H7 (cell line): ENCODE measurements at regions not wholly inside any gene's neighbourhood (a gene's known extent, or its start where the extent isn't known, plus 50 kb on each side); places are given as distances from the start of the nearest gene placed in this dataset.

Source experiments
- DNase-seq: peaks from one replicate; pipeline ENCODE4 v3.0.0; 2012
- H3K27me3 ChIP-seq: 2 replicates; pipeline ENCODE4 v1.6.0; 2011; ENCODE audit warnings: mild to moderate bottlenecking, low read length; ENCODE audit not compliant: control insufficient read depth, insufficient read depth
- H3K36me3 ChIP-seq: replicated peaks from 2 replicates; pipeline ENCODE4 v1.5.1; 2011; ENCODE audit warnings: low read length; ENCODE audit not compliant: control insufficient read depth, insufficient read depth
- H3K4me3 ChIP-seq: 2 replicates; pipeline ENCODE4 v1.5.1; 2011; ENCODE audit warnings: low read depth, mild to moderate bottlenecking, control low read depth, low read length, moderate library complexity; ENCODE audit not compliant: insufficient read depth

DNA sequence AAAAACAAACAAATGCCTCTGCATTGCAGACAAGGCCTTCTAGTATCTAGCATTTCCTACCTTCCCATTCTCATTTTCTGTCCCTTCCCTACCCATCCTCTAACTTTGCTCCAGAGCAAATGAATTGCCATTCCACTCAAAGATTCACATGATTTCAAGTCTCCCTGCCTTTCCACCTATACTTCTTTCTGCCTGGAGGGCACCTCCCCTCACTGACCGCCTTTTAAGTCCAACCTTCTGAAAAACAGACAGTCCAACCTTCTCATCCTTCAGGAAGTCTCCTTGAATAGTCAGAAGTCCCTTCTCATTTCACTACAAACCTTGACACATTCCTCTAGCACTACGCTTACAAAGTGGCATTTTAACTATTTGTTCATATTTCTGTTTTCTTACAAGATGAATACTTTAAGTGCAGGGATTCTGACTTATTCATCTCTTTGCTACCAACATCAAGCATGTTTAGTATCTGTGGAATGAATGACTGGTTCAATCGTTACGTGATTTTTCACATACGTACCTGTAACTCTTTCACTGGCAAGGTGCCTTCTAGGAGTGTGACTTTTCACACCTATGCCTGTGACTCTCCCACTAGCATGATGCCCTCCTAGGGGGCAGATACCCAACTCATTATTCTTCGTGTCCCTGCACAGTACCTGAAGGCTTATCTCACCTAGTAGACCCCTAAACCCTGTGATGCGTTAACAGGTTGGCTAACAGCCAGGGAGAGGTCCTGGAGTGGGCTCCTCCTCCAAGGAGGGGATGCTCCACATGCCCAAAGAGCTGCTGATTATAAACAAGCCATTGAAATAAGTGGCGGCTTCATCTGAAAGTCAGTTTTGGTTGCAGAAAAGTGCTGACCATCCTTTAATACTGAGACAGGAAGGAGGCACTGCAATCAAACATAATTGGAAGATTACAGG is 356.2 kb downstream of the MYCN start:
- no peak for DNase-seq
- H3K36me3 ChIP-seq: no peaks in the 10 kb centered on the region
- H3K4me3 ChIP-seq: no peak overlapping the region
- H3K27me3 ChIP-seq: no peaks in the 10 kb centered on the region

- H3K4me3 ChIP-seq: no peak overlapping the region
- DNase-seq: no peak
- no peaks in the 10 kb centered on the region for H3K27me3 ChIP-seq
- H3K36me3 ChIP-seq: no peaks in the 10 kb centered on the region
These were observed 355.6 kb downstream of the MYCN start for GRCh38 chr2:16296038-16296290.

DNA sequence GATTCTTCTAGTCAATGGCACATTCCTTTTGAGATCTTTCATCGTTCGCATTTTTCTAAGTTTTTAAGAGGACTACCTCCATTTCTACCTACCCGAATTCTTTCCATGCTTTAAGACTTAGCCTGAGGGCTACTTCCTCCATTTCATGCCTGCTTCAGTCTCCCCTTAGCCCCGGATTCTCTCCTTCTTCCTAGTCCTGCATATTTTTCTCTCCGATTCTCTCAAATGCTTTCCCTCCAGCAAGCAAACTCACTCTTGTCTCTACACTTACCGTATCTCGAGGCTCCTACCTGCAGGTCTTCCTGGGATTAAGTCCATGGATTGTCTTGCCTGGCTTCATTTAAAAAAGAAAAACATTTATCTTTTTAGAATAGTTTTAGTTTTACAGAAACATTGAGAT is 354.4 kb downstream of the MYCN start:
- Histone ChIP-seq H3K4me3 (no peak overlapping the region), H3K27me3 (no peaks in the 10 kb centered on the region), H3K36me3 (no peaks in the 10 kb centered on the region)
- no peak for DNase-seq

- no peak overlapping the region for H3K4me3 ChIP-seq
- no peaks in the 10 kb centered on the region for H3K36me3 ChIP-seq
- DNase-seq: no peak
- no peaks in the 10 kb centered on the region for H3K27me3 ChIP-seq
These were observed 353.5 kb downstream of the MYCN start for GRCh38 chr2:16293871-16294270.

- Histone ChIP-seq H3K4me3 (no peak overlapping the region), H3K36me3 (no peaks in the 10 kb centered on the region), H3K27me3 (no peaks in the 10 kb centered on the region)
- no peak for DNase-seq
These were observed 353.0 kb downstream of the MYCN start for GRCh38 chr2:16293398-16293797.

DNA sequence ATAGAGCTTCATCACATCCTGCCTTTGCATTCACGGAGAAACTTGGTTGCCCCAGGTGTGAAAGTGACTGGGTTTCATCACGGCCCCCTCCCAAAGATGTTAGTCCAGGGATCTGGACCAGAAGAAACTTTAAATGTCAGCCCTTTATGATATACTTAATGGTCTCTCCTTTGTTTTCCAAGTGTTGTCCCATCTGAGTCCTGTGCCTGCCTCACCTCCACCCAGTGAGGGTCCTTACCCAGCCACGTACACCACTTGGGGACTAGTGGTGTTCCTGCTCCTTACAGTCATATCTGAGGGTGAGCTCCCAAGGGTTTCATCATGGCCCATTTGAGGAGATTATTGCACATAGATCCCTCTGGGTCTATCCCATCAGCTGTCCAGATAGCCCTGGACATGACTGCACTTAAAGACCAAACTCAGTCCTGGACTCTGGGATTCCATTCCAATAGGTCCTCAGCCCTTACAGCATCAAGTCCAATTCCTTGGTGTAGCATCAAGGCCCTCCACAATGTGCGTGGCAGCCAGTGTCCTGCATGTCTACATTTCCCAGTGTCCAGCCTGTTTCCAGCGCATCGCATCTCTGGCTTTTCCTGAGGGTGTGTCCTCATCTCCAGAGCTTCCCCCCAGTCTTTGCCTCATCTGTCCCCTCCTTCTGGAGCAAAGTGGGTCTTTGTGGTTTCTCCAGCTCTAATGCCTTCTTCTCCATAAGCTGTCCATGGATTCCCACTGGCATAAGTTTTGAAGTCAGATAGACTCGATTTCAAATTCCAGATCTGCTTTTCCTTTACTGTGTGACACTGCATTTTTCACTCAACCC is 351.6 kb downstream of the MYCN start:
- Histone ChIP-seq H3K36me3 (no peaks in the 10 kb centered on the region), H3K4me3 (no peak overlapping the region), H3K27me3 (no peaks in the 10 kb centered on the region)
- DNase-seq: no peak

- no peak for DNase-seq
- H3K36me3 ChIP-seq: no peaks in the 10 kb centered on the region
- no peaks in the 10 kb centered on the region for H3K27me3 ChIP-seq
- no peak overlapping the region for H3K4me3 ChIP-seq
These were observed 350.9 kb downstream of the MYCN start for GRCh38 chr2:16291226-16291625.

GRCh38 chr2:16290311-16291020 is 350.1 kb downstream of the MYCN start:
- no peak for DNase-seq
- H3K36me3 ChIP-seq: no peaks in the 10 kb centered on the region
- no peak overlapping the region for H3K4me3 ChIP-seq
- no peaks in the 10 kb centered on the region for H3K27me3 ChIP-seq

GRCh38 chr2:16288371-16289112 is 348.2 kb downstream of the MYCN start:
- no peaks in the 10 kb centered on the region for H3K27me3 ChIP-seq
- no peak overlapping the region for H3K4me3 ChIP-seq
- no peak for DNase-seq
- H3K36me3 ChIP-seq: no peaks in the 10 kb centered on the region

DNA sequence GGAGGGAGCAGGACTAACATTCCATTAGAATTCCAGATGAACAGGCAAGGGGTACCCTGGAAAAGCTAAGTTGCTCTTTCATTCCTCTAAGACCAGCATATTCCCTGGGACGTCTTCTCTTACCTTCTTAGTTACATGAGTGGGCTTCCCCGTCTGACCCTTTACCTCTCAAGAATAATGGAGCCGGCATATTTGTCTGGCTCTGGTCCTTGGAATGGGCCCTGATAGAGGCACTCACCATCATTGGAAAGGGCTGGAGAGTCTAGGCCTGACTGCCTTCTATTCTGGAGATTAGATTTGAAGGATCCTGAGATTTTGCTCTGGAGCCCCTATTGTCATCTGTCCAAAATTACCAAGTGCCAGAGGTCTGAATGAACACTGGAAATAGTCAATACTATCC is 347.5 kb downstream of the MYCN start:
- DNase-seq: no peak
- Histone ChIP-seq H3K27me3 (no peaks in the 10 kb centered on the region), H3K4me3 (no peak overlapping the region), H3K36me3 (no peaks in the 10 kb centered on the region)

DNA sequence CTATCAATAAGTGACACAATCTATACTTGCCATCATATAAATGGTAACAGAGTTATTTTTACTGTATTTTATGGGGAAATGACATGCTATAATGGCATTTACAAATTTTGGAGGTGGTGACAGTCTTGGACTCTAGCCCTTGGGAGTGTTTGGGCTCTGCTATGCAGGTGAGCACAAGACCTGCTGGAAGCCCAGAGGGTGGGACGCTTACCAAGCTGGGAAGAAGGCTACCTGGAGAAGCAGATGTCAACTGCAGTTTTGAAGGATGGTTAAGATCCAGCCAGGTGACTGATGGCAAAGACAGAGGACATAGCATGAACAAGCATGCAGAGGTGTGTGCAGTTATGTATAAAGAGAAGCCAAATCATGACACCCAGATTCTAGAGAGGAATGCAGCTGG is 346.9 kb downstream of the MYCN start:
- DNase-seq: no peak
- Histone ChIP-seq H3K36me3 (no peaks in the 10 kb centered on the region), H3K4me3 (no peak overlapping the region), H3K27me3 (no peaks in the 10 kb centered on the region)

DNA sequence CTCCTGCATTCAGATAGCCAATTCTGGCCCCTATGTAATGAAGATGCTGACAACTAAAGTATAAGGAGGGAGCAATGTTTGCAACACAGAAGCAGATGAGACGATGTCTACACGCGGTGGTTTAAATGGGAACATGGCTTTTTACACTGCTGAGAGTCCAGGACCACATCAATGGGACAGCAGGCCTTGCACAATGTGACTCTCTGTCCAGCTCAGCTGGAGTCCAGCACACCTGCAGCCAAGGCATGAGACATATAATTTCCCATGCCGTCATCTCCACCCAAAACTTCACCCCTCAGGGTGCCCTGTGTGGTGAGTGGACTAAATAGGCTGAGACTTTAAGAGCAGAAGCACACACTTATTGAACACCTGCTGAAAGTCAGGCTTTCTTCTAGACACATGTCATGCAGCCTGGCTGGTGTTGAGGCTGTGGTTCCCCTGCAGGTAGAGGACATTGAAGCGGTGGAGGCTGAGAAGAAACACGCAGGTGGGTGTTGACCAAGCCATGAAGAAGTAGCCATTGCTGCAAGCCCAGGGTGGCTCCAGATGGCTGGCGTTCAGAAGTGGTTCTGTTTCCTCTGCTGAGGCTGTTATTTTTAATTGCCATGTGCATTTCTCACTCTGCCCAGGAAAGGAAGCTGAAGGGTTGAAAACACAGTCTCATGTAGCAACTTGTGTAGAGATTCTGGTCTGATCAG is 345.6 kb downstream of the MYCN start:
- no peaks in the 10 kb centered on the region for H3K36me3 ChIP-seq
- H3K27me3 ChIP-seq: no peaks in the 10 kb centered on the region
- H3K4me3 ChIP-seq: no peak overlapping the region
- DNase-seq: no peak

DNA sequence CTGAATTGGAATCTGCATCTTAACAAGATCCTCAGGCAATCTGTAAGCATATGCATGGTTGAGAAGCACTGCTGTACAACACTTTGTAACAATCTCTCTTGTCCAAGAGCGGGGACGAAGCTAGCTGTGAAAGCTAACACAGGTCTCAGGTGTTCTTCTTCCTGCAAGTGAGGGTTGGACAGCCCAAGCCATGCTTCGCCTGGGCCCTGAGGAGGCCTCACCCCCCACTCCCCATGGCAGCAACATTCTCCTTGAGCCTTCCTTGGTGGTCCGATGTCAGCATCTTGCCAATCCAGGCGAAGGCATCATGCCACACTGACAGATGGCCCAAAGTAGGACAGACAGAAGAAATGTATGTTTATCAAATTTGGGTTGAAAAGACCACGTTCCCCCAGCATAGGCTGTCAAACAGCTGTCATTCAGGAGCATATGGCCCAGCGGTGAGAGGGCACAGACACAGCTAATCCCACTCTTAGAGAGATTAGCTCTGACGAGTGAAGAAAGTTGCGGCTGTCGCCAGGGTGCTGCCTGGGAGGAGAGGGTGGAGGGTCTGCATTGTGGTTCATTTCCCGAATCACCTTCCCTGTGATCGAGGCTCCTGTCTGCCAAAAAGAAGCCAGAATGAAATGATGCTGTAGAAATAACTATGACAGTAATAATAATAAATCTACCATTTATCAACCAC is 344.7 kb downstream of the MYCN start:
- Histone ChIP-seq H3K36me3 (no peaks in the 10 kb centered on the region), H3K4me3 (no peak overlapping the region), H3K27me3 (no peaks in the 10 kb centered on the region)
- DNase-seq: no peak
